K562 (cell line): ENCODE measurements at regions not wholly inside any gene's neighbourhood (a gene's known extent, or its start where the extent isn't known, plus 50 kb on each side); places are given as distances from the start of the nearest gene placed in this dataset.

ENCODE experiments used
- BCOR ChIP-seq: fragments of 450-650 bp; IDR thresholded peaks from 2 replicates; pipeline ENCODE4 v1.6.1; 2016
- BHLHE40 ChIP-seq: IDR thresholded peaks from 2 replicates; pipeline ENCODE4 v1.6.1; 2011; ENCODE audit warnings: low read length, improper control_type of control experiment
- CEBPG ChIP-seq, 3 experiments: fragments of 200-800 bp in 1 of 3; sonication (Bioruptor generic) in 1 of 3; sonication (generic) in 1 of 3; formaldehyde crosslinking in 1 of 3; IDR thresholded peaks in 2 of 3; conservative IDR thresholded peaks in 1 of 3; 2 replicates each; pipeline versions ENCODE4 v1.6.1 to v1.8.0; 2016 to 2022; ENCODE audit warnings: missing compliant biosample characterization in 2 of 3, missing genetic modification characterization in 2 of 3, mild to moderate bottlenecking in 1 of 3, missing genetic modification reagents in 1 of 3
- CTBP1 ChIP-seq: fragments of 450-650 bp; IDR thresholded peaks from 2 replicates; pipeline ENCODE4 v1.6.1; 2016; ENCODE audit warnings: borderline replicate concordance
- EHMT2 ChIP-seq: fragments of 450-650 bp; IDR thresholded peaks from 2 replicates; pipeline ENCODE4 v1.6.1; 2018; ENCODE audit warnings: antibody characterized with exemption
- KDM5B ChIP-seq: fragments of 200-600 bp; sonication (generic); IDR thresholded peaks from 2 replicates; pipeline ENCODE4 v1.6.1; 2012; ENCODE audit warnings: low read depth, mild to moderate bottlenecking, moderate library complexity, low read length, control low read depth, inconsistent platforms; ENCODE audit not compliant: insufficient replicate concordance
- KLF1 ChIP-seq: fragments of 450-650 bp; IDR thresholded peaks from 2 replicates; pipeline ENCODE4 v1.6.1; 2016; ENCODE audit warnings: missing genetic modification characterization, missing compliant biosample characterization
- MAZ ChIP-seq, 2 experiments: fragments of 450-650 bp in 1 of 2; sonication (generic) in 1 of 2; formaldehyde crosslinking; IDR thresholded peaks in 1 of 2; conservative IDR thresholded peaks in 1 of 2; 2 replicates each; pipeline versions ENCODE4 v1.4.0 to v1.5.0; 2020; ENCODE audit warnings: mild to moderate bottlenecking in 1 of 2, missing genetic modification reagents in 1 of 2
- MECOM ChIP-seq: fragments of 250-450 bp; sonication (Bioruptor Pico); IDR thresholded peaks from 2 replicates; pipeline ENCODE4 v1.8.0; 2022; ENCODE audit warnings: inconsistent platforms
- RBM17 ChIP-seq: fragments of 200-400 bp; formaldehyde crosslinking; IDR thresholded peaks from 2 replicates; pipeline ENCODE4 v1.6.1; 2017; ENCODE audit warnings: low read depth, mild to moderate bottlenecking, low read length, borderline replicate concordance
- RBM25 ChIP-seq: fragments of 200-400 bp; formaldehyde crosslinking; IDR thresholded peaks from 2 replicates; pipeline ENCODE4 v1.6.1; 2018; ENCODE audit warnings: low read length, low read depth, moderate library complexity; ENCODE audit not compliant: severe bottlenecking
- TOE1 ChIP-seq, 2 experiments: fragments of 450-650 bp in 1 of 2; sonication (generic) in 1 of 2; formaldehyde crosslinking in 1 of 2; IDR thresholded peaks; 2 replicates each; pipeline versions ENCODE4 v1.7.1 to v1.8.0; 2016 to 2022; ENCODE audit warnings: borderline replicate concordance in 2 of 2, mild to moderate bottlenecking in 2 of 2, antibody characterized with exemption in 1 of 2, inconsistent platforms in 1 of 2, low read depth in 1 of 2, missing genetic modification reagents in 1 of 2, moderate library complexity in 1 of 2
- ZBED1 ChIP-seq: IDR thresholded peaks from 2 replicates; pipeline ENCODE4 v1.6.1; 2014
- ZBTB7A ChIP-seq: IDR thresholded peaks from 2 replicates; pipeline ENCODE4 v1.6.1; 2011; ENCODE audit warnings: low read depth, mild to moderate bottlenecking, low read length, moderate library complexity, borderline replicate concordance; ENCODE audit not compliant: control insufficient read depth
- ZNF384 ChIP-seq: IDR thresholded peaks from 2 replicates; pipeline ENCODE4 v1.6.1; 2012; ENCODE audit warnings: low read depth, low read length, improper control_type of control experiment
- TF ChIP-seq, protein P1 (sequence below): fragments of 450-650 bp; IDR thresholded peaks from 2 replicates; pipeline ENCODE4 v1.6.1; 2014; ENCODE audit warnings: low read depth, mild to moderate bottlenecking, moderate library complexity, borderline replicate concordance
- TF ChIP-seq, protein P2 (sequence below): fragments of 250-450 bp; sonication (Bioruptor Pico); IDR thresholded peaks from 2 replicates; pipeline ENCODE4 v1.4.0; 2020
- TF ChIP-seq, protein P3 (sequence below): fragments of 250-450 bp; sonication (Bioruptor Pico); IDR thresholded peaks from 2 replicates; pipeline ENCODE4 v1.8.0; 2021; ENCODE audit warnings: moderate library complexity, mild to moderate bottlenecking, inconsistent platforms
- TF ChIP-seq, protein P4 (sequence below): sonication (generic); IDR thresholded peaks from 2 replicates; pipeline ENCODE4 v1.6.1; 2016

DNA sequence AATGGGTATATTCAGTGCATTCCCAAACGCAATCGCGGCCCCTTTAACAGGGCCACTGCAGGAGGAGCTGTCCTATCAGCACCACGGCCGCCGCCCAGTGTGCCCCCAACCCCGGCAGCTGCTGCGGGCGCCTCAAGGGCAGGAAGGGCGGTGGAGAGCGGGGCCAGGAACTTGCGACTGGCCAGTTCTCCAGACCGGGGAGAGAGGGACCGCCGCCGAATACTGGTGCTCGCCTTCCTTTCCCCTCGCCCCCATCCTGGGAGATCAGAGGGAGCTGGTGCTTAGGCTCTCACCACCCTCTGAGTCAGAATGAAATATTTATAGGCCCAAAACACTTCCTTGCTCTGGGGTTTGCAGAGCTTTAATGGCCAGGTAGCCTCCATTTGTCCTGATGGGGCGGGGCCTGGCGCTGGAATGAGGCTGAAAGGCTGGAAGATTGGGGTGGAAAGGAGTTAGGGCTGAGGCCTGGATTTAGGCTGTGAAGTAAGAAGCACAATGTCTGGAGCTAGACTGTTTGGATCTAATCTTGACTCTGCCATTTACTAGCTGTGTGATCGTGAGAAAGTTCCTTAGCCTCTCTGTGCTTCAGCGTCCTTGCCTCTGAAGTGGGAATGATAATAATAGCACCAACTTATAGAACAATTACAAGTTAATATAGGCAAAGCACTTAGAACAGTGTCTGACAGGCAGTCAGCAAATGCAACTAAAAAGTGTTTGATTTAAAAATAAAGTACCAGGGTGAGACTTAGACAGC is 75.5 kb downstream of the NAV1 start (continued):
- TF ChIP-seq, protein P1, sequence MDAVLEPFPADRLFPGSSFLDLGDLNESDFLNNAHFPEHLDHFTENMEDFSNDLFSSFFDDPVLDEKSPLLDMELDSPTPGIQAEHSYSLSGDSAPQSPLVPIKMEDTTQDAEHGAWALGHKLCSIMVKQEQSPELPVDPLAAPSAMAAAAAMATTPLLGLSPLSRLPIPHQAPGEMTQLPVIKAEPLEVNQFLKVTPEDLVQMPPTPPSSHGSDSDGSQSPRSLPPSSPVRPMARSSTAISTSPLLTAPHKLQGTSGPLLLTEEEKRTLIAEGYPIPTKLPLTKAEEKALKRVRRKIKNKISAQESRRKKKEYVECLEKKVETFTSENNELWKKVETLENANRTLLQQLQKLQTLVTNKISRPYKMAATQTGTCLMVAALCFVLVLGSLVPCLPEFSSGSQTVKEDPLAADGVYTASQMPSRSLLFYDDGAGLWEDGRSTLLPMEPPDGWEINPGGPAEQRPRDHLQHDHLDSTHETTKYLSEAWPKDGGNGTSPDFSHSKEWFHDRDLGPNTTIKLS, result no peak
- TF ChIP-seq MAZ (CRISPR knock-in tag; conservative IDR thresholded peaks at IDR 0.05 in 1 of 2, IDR thresholded peaks at IDR 0.05 in 1 of 2) (peak; percentile 54 to 77; a peak in 3 of 4 replicates), BCOR (peak; percentile 57; the same call in 1 of the 2 replicates), RBM17 (no peak), KLF1 (tag) (peak; percentile 46; the same call in 1 of the 2 replicates), KDM5B (no peak), TOE1 (IDR thresholded peaks at IDR 0.05; ENCODE audit: borderline replicate concordance) (no peak), TOE1 (CRISPR knock-in tag; IDR thresholded peaks at IDR 0.05; ENCODE audit: borderline replicate concordance, low read depth) (no peak), MECOM (CRISPR knock-in tag) (no peak), ZBTB7A (peak; percentile 64; the same call in 1 of the 2 replicates), CTBP1 (peak; percentile 34; the same call in 1 of the 2 replicates), BHLHE40 (no peak), EHMT2 (peak; percentile 97), RBM25 (peak; percentile 71), ZNF384 (no peak), CEBPG (CRISPR knock-in tag; IDR thresholded peaks at IDR 0.05) (no peak), CEBPG (tag; conservative IDR thresholded peaks at IDR 0.05 in 1 of 2, IDR thresholded peaks at IDR 0.05 in 1 of 2) (no peak), ZBED1 (no peak)
- TF ChIP-seq, protein P2, sequence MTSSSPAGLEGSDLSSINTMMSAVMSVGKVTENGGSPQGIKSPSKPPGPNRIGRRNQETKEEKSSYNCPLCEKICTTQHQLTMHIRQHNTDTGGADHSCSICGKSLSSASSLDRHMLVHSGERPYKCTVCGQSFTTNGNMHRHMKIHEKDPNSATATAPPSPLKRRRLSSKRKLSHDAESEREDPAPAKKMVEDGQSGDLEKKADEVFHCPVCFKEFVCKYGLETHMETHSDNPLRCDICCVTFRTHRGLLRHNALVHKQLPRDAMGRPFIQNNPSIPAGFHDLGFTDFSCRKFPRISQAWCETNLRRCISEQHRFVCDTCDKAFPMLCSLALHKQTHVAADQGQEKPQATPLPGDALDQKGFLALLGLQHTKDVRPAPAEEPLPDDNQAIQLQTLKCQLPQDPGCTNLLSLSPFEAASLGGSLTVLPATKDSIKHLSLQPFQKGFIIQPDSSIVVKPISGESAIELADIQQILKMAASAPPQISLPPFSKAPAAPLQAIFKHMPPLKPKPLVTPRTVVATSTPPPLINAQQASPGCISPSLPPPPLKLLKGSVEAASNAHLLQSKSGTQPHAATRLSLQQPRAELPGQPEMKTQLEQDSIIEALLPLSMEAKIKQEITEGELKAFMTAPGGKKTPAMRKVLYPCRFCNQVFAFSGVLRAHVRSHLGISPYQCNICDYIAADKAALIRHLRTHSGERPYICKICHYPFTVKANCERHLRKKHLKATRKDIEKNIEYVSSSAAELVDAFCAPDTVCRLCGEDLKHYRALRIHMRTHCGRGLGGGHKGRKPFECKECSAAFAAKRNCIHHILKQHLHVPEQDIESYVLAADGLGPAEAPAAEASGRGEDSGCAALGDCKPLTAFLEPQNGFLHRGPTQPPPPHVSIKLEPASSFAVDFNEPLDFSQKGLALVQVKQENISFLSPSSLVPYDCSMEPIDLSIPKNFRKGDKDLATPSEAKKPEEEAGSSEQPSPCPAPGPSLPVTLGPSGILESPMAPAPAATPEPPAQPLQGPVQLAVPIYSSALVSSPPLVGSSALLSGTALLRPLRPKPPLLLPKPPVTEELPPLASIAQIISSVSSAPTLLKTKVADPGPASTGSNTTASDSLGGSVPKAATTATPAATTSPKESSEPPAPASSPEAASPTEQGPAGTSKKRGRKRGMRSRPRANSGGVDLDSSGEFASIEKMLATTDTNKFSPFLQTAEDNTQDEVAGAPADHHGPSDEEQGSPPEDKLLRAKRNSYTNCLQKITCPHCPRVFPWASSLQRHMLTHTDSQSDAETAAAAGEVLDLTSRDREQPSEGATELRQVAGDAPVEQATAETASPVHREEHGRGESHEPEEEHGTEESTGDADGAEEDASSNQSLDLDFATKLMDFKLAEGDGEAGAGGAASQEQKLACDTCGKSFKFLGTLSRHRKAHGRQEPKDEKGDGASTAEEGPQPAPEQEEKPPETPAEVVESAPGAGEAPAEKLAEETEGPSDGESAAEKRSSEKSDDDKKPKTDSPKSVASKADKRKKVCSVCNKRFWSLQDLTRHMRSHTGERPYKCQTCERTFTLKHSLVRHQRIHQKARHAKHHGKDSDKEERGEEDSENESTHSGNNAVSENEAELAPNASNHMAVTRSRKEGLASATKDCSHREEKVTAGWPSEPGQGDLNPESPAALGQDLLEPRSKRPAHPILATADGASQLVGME (CRISPR knock-in tag), result no peak
- TF ChIP-seq, protein P3, sequence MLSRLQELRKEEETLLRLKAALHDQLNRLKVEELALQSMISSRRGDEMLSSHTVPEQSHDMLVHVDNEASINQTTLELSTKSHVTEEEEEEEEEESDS (CRISPR knock-in tag), result no peak
- TF ChIP-seq, protein P4, sequence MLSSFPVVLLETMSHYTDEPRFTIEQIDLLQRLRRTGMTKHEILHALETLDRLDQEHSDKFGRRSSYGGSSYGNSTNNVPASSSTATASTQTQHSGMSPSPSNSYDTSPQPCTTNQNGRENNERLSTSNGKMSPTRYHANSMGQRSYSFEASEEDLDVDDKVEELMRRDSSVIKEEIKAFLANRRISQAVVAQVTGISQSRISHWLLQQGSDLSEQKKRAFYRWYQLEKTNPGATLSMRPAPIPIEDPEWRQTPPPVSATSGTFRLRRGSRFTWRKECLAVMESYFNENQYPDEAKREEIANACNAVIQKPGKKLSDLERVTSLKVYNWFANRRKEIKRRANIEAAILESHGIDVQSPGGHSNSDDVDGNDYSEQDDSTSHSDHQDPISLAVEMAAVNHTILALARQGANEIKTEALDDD, result no peak
